ENCODE measurements at regions not wholly inside any gene's neighbourhood (a gene's known extent, or its start where the extent isn't known, plus 50 kb on each side); places are given as distances from the start of the nearest gene placed in this dataset.

DNA sequence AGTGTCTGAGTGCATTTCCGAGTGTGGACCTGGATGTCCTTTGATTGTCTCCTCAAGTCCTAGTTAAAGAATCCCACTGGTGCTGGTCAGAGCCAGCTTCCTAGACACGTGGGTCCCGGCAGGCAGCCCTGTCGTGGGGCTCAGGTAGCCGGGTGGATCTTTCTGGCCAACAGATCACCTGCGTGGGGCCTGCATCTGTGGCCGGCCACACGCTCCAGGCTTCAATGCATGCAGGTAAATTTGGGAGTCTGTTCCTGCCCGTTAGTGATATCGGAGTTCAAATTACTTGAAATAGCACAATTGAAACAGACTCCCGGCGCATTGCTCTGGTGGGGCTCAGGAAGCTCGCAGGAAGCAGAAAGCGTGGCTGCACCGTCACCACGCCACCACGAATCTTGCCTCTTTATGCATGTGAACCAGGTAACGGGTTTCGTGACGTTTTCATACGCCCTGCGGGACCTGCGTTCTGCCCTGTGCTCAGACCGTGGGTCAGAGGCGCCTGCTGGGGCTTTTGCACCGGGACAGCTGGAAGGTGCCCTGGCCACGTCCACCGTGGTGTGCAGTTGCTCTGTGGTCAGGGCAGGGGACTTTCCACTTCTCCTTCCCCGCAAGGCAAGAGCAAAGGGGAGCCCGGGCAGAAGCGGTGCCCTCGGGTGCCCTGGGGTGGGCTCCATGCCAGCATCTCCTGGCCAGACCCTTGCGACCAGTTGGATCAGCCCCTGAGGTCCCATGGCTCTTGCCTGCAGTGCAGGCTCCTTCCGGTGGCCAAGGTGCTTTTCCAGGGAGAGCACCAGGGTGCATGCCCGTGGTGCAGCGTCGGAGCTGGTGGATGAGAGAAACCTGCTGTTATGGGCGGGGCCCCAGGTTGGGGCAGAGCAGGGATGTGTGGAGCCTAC lies 803.5 kb downstream of the BRD1 start:
- Histone ChIP-seq H3K23ac (ENCODE audit: low read depth, low read length, poor library complexity) (no peak overlapping the region), H2BK15ac (ENCODE audit: low read length) (no peak overlapping the region), H2BK5ac (ENCODE audit: low read length) (no peak overlapping the region), H2BK120ac (ENCODE audit: low read depth, low read length) (no peak overlapping the region), H3K36me3 (replicated peaks in 1 of 2; ENCODE audit: control insufficient read depth in 2 of 2, insufficient read depth in 2 of 2, low read length in 2 of 2) (no peaks in the 10 kb centered on the region), H2AK5ac (ENCODE audit: low read depth, low read length) (peak overlapping the region; percentile 20), H3K27me3 (ENCODE audit: control insufficient read depth in 3 of 3, insufficient read depth in 3 of 3, low read depth in 1 of 3, low read length in 3 of 3) (no peaks in the 10 kb centered on the region), H3K4me2 (ENCODE audit: insufficient read depth, low read length, poor library complexity, severe bottlenecking) (no peak overlapping the region), H3K4me3 (ENCODE audit: low read length in 2 of 2) (no peak overlapping the region), H4K8ac (ENCODE audit: low read depth, low read length) (no peak overlapping the region), H3K14ac (ENCODE audit: low read length) (no peak overlapping the region), H3K4me1 (ENCODE audit: control insufficient read depth in 2 of 2, insufficient read depth in 1 of 2, low read depth in 1 of 2, low read length in 2 of 2) (peaks cover 0 to 4% of the 10 kb centered on the region in 2 donors), H3K9me3 (replicated peaks in 1 of 2; ENCODE audit: control insufficient read depth in 2 of 2, insufficient read depth in 1 of 2, low read depth in 1 of 2, low read length in 2 of 2) (no peaks in the 10 kb centered on the region), H3K79me1 (ENCODE audit: low read depth, low read length) (no peaks in the 10 kb centered on the region), H2BK12ac (ENCODE audit: low read length) (peak overlapping the region; percentile 46), H4K91ac (ENCODE audit: low read depth, low read length, poor library complexity) (no peak overlapping the region), H3K4ac (ENCODE audit: low read length) (no peak overlapping the region), H2AFZ (ENCODE audit: low read length) (no peak overlapping the region), H3K18ac (ENCODE audit: low read length) (no peak overlapping the region), H3K27ac (replicated peaks; ENCODE audit: low read length) (no peak overlapping the region), H3K9ac (ENCODE audit: low read depth, low read length, poor library complexity) (no peak overlapping the region)
- WGBS, 2 donors (ENCODE audit: extremely low coverage in 2 of 2, insufficient read length in 2 of 2, insufficient replicate concordance in 1 of 2): no CpG with 5 or more reads among the region's 38 CpGs
- no peak for DNase-seq (ENCODE audit: low spot score)

DNA sequence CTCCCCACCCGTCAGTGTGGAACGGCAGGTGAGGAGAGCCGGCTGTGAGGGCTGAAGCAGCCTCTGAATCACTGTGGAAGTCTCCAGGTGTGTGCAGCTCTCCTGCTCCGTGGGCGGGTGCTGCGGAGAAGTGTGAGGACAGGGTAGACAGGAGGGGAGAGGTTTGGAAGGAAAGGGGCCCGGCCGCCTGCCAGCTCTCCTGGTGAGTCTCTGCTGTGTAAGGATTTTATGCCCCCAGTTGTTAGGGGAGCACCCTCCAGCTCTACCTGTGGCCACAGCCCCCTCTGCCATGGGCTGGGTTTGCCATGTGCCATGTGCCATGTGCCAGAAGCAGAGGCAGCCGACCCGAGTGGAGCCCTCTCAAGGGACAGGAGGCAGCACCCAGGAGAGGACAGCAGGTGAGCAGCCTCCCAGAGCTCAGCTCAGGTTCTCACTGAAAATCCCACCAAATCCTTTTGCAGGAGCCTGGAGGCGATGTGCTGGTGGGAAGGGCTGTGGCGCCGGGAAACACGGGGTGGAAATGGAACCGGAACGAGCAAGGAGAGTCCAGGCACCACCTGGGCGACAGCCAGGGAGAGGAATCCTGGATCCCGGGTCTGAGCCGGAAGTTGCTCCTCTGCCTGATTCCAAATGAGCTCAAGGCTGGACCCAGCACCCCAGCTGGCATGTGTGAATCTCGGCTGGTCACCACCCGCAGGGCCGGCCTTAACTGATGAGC lies 804.4 kb downstream of the BRD1 start:
- no peak for DNase-seq (ENCODE audit: low spot score)
- no peak overlapping the region for H2AFZ ChIP-seq (ENCODE audit: low read length)
- no CpG with 5 or more reads among the region's 22 CpGs for whole genome bisulfite sequencing, 2 donors (ENCODE audit: extremely low coverage in 2 of 2, insufficient read length in 2 of 2, insufficient replicate concordance in 1 of 2)
- H3K4me1 ChIP-seq (ENCODE audit: control insufficient read depth in 2 of 2, insufficient read depth in 1 of 2, low read depth in 1 of 2, low read length in 2 of 2): peaks cover 0 to 4% of the 10 kb centered on the region in 2 donors
- H3K79me1 ChIP-seq (ENCODE audit: low read depth, low read length): no peaks in the 10 kb centered on the region
- no peak overlapping the region for H3K27ac ChIP-seq (replicated peaks; ENCODE audit: low read length)
- peak overlapping the region; percentile 42 for H2BK12ac ChIP-seq (ENCODE audit: low read length)
- no peak overlapping the region for H2BK15ac ChIP-seq (ENCODE audit: low read length)
- H3K36me3 ChIP-seq (replicated peaks in 1 of 2; ENCODE audit: control insufficient read depth in 2 of 2, insufficient read depth in 2 of 2, low read length in 2 of 2): no peaks in the 10 kb centered on the region
- H3K4me3 ChIP-seq (ENCODE audit: low read length in 2 of 2): no peak overlapping the region
- peak overlapping the region; percentile 42 for H3K18ac ChIP-seq (ENCODE audit: low read length)
- no peak overlapping the region for H2BK5ac ChIP-seq (ENCODE audit: low read length)
- no peaks in the 10 kb centered on the region for H3K27me3 ChIP-seq (ENCODE audit: control insufficient read depth in 3 of 3, insufficient read depth in 3 of 3, low read depth in 1 of 3, low read length in 3 of 3)
- no peak overlapping the region for H3K14ac ChIP-seq (ENCODE audit: low read length)
- H2AK5ac ChIP-seq (ENCODE audit: low read depth, low read length): peak overlapping the region; percentile 52
- no peak overlapping the region for H4K8ac ChIP-seq (ENCODE audit: low read depth, low read length)
- no peak overlapping the region for H3K4me2 ChIP-seq (ENCODE audit: insufficient read depth, low read length, poor library complexity, severe bottlenecking)
- no peak overlapping the region for H4K91ac ChIP-seq (ENCODE audit: low read depth, low read length, poor library complexity)
- no peak overlapping the region for H2BK120ac ChIP-seq (ENCODE audit: low read depth, low read length)
- H3K23ac ChIP-seq (ENCODE audit: low read depth, low read length, poor library complexity): no peak overlapping the region
- no peak overlapping the region for H3K9ac ChIP-seq (ENCODE audit: low read depth, low read length, poor library complexity)
- H3K9me3 ChIP-seq (replicated peaks in 1 of 2; ENCODE audit: control insufficient read depth in 2 of 2, insufficient read depth in 1 of 2, low read depth in 1 of 2, low read length in 2 of 2): no peaks in the 10 kb centered on the region
- H3K4ac ChIP-seq (ENCODE audit: low read length): no peak overlapping the region

DNA sequence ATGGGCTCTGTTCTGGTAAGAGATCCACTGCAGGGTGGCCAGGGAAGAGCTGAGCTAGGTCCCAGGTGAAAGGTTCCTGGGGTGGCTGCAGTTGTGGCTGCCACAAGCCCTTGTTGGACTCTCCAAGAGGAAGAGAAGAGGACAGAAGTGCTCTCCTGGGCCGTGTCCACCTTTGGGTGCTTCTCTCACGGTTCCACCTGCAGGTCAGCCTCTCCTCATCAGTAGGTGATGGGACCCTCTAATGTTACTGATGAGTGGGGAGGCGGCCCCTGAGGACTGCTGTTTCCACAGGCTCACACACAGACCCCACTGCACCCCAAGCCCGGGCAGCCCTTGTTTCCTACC lies 804.9 kb downstream of the BRD1 start:
- Histone ChIP-seq H3K14ac (ENCODE audit: low read length) (no peak overlapping the region), H2BK5ac (ENCODE audit: low read length) (no peak overlapping the region), H2BK12ac (ENCODE audit: low read length) (no peak overlapping the region), H3K23ac (ENCODE audit: low read depth, low read length, poor library complexity) (no peak overlapping the region), H2AFZ (ENCODE audit: low read length) (no peak overlapping the region), H3K9ac (ENCODE audit: low read depth, low read length, poor library complexity) (no peak overlapping the region), H3K36me3 (replicated peaks in 1 of 2; ENCODE audit: control insufficient read depth in 2 of 2, insufficient read depth in 2 of 2, low read length in 2 of 2) (no peaks in the 10 kb centered on the region), H4K91ac (ENCODE audit: low read depth, low read length, poor library complexity) (no peak overlapping the region), H3K4ac (ENCODE audit: low read length) (no peak overlapping the region), H3K79me1 (ENCODE audit: low read depth, low read length) (no peaks in the 10 kb centered on the region), H2BK120ac (ENCODE audit: low read depth, low read length) (no peak overlapping the region), H3K4me3 (ENCODE audit: low read length in 2 of 2) (no peak overlapping the region), H4K8ac (ENCODE audit: low read depth, low read length) (no peak overlapping the region), H2BK15ac (ENCODE audit: low read length) (no peak overlapping the region), H3K4me1 (ENCODE audit: control insufficient read depth in 2 of 2, insufficient read depth in 1 of 2, low read depth in 1 of 2, low read length in 2 of 2) (peaks cover 0 to 4% of the 10 kb centered on the region in 2 donors), H3K9me3 (replicated peaks in 1 of 2; ENCODE audit: control insufficient read depth in 2 of 2, insufficient read depth in 1 of 2, low read depth in 1 of 2, low read length in 2 of 2) (no peaks in the 10 kb centered on the region), H3K4me2 (ENCODE audit: insufficient read depth, low read length, poor library complexity, severe bottlenecking) (no peak overlapping the region), H3K18ac (ENCODE audit: low read length) (peak overlapping the region; percentile 3), H3K27me3 (ENCODE audit: control insufficient read depth in 3 of 3, insufficient read depth in 3 of 3, low read depth in 1 of 3, low read length in 3 of 3) (no peaks in the 10 kb centered on the region), H2AK5ac (ENCODE audit: low read depth, low read length) (peak overlapping the region; percentile 26), H3K27ac (replicated peaks; ENCODE audit: low read length) (no peak overlapping the region)
- no peak for DNase-seq (ENCODE audit: low spot score)
- WGBS, 2 donors (ENCODE audit: extremely low coverage in 2 of 2, insufficient read length in 2 of 2, insufficient replicate concordance in 1 of 2): no CpG with 5 or more reads among the region's 4 CpGs
